GDM1 (cell line): ENCODE measurements at regions not wholly inside any gene's neighbourhood (a gene's known extent, or its start where the extent isn't known, plus 50 kb on each side); places are given as distances from the start of the nearest gene placed in this dataset.
"Not testable (repeated sequence)": the region's sequence is repeated elsewhere in the genome, so short reads cannot be mapped to it uniquely, and the experiment has no call there.

Experiments used
- DNase-seq: peaks from one replicate; lab custom pipeline; 2025; lab: John Stamatoyannopoulos, UW

GRCh38 chr12:20128928-20129327, 239.4 kb upstream of the PDE3A start:
- DNase-seq = no peak

- DNase-seq = no peak
Measured at GRCh38 chr12:20132818-20133217, 235.5 kb upstream of the PDE3A start.

GRCh38 chr12:20134652-20135051, 233.7 kb upstream of the PDE3A start:
- DNase-seq = no peak

- DNase-seq = no peak
Measured at GRCh38 chr12:20140751-20141150, 227.6 kb upstream of the PDE3A start.

- no peak for DNase-seq
Measured at GRCh38 chr12:20142316-20142715, 226.0 kb upstream of the PDE3A start.

- no peak for DNase-seq
Measured at GRCh38 chr12:20142956-20143355, 225.4 kb upstream of the PDE3A start.

GRCh38 chr12:20144341-20144740, 224.0 kb upstream of the PDE3A start:
- DNase-seq = no peak

GRCh38 chr12:20148241-20148640, 220.1 kb upstream of the PDE3A start:
- DNase-seq = no peak

- no peak for DNase-seq
Measured at GRCh38 chr12:20150835-20151422, 217.4 kb upstream of the PDE3A start.

GRCh38 chr12:20154052-20154451, 214.3 kb upstream of the PDE3A start:
- DNase-seq = no peak

GRCh38 chr12:20155374-20155773, 213.0 kb upstream of the PDE3A start:
- no peak for DNase-seq

- DNase-seq = not testable (repeated sequence)
Measured at GRCh38 chr12:20160899-20161298, 207.4 kb upstream of the PDE3A start.

- no peak for DNase-seq
Measured at GRCh38 chr12:20174528-20175175, 193.7 kb upstream of the PDE3A start.

GRCh38 chr12:20175704-20176388, 192.5 kb upstream of the PDE3A start:
- no peak for DNase-seq

- DNase-seq = no peak
Measured at GRCh38 chr12:20181416-20182180, 186.7 kb upstream of the PDE3A start.

- DNase-seq = no peak
Measured at GRCh38 chr12:20183563-20183962, 184.8 kb upstream of the PDE3A start.

GRCh38 chr12:20184514-20184913, 183.8 kb upstream of the PDE3A start:
- DNase-seq = no peak

- no peak for DNase-seq
Measured at GRCh38 chr12:20187456-20187855, 180.9 kb upstream of the PDE3A start.

- DNase-seq = no peak
Measured at GRCh38 chr12:20188930-20189653, 179.2 kb upstream of the PDE3A start.

- DNase-seq = no peak
Measured at GRCh38 chr12:20189767-20190166, 178.6 kb upstream of the PDE3A start.

- no peak for DNase-seq
Measured at GRCh38 chr12:20194171-20194570, 174.2 kb upstream of the PDE3A start.

- DNase-seq = no peak
Measured at GRCh38 chr12:20196767-20197166, 171.6 kb upstream of the PDE3A start.
